ENCODE measurements at regions not wholly inside any gene's neighbourhood (a gene's known extent, or its start where the extent isn't known, plus 50 kb on each side); places are given as distances from the start of the nearest gene placed in this dataset.
"Not testable (repeated sequence)": the region's sequence is repeated elsewhere in the genome, so short reads cannot be mapped to it uniquely, and the experiment has no call there.

- FAIRE-seq (no peak), DNase-seq (ENCODE audit: insufficient read length, low spot score) (no peak)
- TF ChIP-seq CTCF (IDR thresholded peaks at IDR 0.05; ENCODE audit: insufficient read depth, missing control alignments): no peak
Observed at GRCh38 chr5:100119903-100120302, 415.3 kb upstream of the FAM174A start.

GRCh38 chr5:100110497-100110896 is 424.7 kb upstream of the FAM174A start:
- no peak for FAIRE-seq
- no peak for TF ChIP-seq CTCF (IDR thresholded peaks at IDR 0.05; ENCODE audit: insufficient read depth, missing control alignments)
- no peak for DNase-seq (ENCODE audit: insufficient read length, low spot score)

- no peak for TF ChIP-seq CTCF (IDR thresholded peaks at IDR 0.05; ENCODE audit: insufficient read depth, missing control alignments)
- no peak for FAIRE-seq
- DNase-seq (ENCODE audit: insufficient read length, low spot score): no peak
Observed at GRCh38 chr5:100108883-100109282, 426.3 kb upstream of the FAM174A start.

- peak; percentile 88 for FAIRE-seq
Observed at GRCh38 chr5:100103592-100104119, 431.5 kb upstream of the FAM174A start.

GRCh38 chr5:100101466-100101865 is 433.7 kb upstream of the FAM174A start:
- peak; percentile 21 for FAIRE-seq
- not testable (repeated sequence) for DNase-seq (ENCODE audit: insufficient read length, low spot score)

More at GRCh38 chr5:100103592-100104119, 431.5 kb upstream of the FAM174A start:
- not testable (repeated sequence) for DNase-seq (ENCODE audit: insufficient read length, low spot score)

- DNase-seq (ENCODE audit: insufficient read length, low spot score): not testable (repeated sequence)
- peak; percentile 55 for FAIRE-seq
Observed at GRCh38 chr5:100096328-100096727, 438.8 kb upstream of the FAM174A start.

- peak; percentile 89 for FAIRE-seq
- not testable (repeated sequence) for DNase-seq (ENCODE audit: insufficient read length, low spot score)
Observed at GRCh38 chr5:100080703-100081102, 454.5 kb upstream of the FAM174A start.

- FAIRE-seq: not testable (repeated sequence)
Observed at GRCh38 chr5:100079163-100079562, 456.0 kb upstream of the FAM174A start.

GRCh38 chr5:100066020-100066419 is 469.2 kb upstream of the FAM174A start:
- not testable (repeated sequence) for DNase-seq (ENCODE audit: insufficient read length, low spot score); FAIRE-seq

More at GRCh38 chr5:100079163-100079562, 456.0 kb upstream of the FAM174A start:
- not testable (repeated sequence) for DNase-seq (ENCODE audit: insufficient read length, low spot score)

- DNase-seq (ENCODE audit: insufficient read length, low spot score) (no peak), FAIRE-seq (no peak)
- no peak for TF ChIP-seq CTCF (IDR thresholded peaks at IDR 0.05; ENCODE audit: insufficient read depth, missing control alignments)
Observed at GRCh38 chr5:100043475-100043874, 491.7 kb upstream of the FAM174A start.

- no peak for DNase-seq (ENCODE audit: insufficient read length, low spot score)
- no peak for TF ChIP-seq CTCF (IDR thresholded peaks at IDR 0.05; ENCODE audit: insufficient read depth, missing control alignments)
- peak; percentile 80 for FAIRE-seq
Observed at GRCh38 chr5:100026606-100027005, 508.6 kb upstream of the FAM174A start.
